ENCODE measurements at regions not wholly inside any gene's neighbourhood (a gene's known extent, or its start where the extent isn't known, plus 50 kb on each side); places are given as distances from the start of the nearest gene placed in this dataset.

- no peak for DNase-seq
Observed at GRCh38 chr2:128439031-128439790, 120.5 kb upstream of the HS6ST1 start.

DNA sequence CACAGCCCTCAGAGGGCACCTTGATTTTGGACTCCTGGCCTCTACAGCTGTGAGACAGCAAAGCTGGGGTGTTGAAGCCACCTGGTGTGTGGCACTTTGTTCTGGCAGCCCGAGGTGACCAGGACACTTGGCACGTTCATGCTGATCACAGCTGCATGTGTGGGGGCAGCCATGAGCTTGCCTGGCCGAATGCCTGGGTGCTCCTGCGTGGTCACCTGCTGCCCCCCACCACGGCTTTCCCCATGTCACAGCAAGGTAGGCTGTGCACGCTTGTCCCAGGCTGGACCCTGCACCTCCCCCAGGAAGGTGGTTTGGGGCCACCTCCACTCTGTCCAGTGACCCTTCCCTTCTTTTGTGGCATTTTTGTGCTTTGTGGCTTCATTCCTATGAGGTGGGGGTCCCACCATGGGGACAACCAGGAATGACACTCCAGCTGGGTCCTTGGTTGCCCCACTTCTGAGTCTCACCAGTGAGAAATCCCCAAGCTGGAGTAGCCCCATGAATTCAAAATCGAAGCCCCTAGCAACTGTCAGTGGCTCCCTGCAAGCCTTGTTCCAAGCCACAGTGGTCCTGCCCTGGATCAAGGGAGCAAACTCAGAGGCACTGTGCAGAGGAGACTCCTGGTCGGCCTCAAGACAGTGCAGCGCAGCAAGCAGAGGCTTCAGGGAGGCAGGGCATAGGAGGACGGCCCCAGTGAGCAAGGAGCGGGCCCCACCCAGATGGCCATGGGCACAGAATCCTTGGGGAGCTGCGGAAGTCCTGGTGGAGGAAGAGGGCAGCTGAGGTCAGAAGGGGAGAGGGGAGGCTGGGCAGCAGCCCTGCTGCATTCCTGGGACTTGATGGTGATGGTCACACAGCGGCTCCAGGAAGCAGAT, 121.4 kb upstream of the HS6ST1 start:
- no peak for DNase-seq

DNA sequence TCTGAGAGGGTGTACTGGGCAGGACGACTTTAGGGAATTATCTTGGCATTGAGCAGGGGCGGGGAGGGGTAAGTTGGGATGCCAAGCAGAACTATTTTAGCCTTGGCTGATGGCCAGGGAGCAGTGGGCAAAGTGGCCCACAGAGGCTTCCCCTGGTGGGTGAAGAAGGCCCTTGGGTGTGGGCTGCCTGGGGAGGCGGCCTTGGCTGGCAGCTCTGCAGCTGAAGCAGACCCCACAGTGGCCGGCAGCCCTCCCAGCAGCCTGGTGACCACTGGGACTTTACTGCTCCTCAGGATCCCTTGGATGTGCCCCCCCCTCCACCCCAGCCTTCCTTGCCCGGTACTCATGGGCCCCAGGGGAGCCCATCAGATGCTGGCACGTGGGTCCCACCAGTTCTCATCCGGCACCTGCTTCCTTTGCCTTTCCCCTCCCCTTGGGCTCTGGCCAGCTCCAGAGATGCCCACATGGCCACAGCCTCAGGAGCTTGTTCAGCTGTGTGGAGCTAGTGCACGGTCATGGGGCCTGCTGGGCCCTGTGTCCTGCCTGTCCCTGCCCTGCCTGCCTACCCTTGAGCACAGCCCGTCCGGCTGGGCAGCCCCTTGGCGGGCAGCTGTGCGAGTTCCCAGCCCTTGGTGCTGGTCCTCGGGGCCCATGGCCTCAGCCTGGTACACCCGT, 122.1 kb upstream of the HS6ST1 start:
- DNase-seq, result no peak

DNA sequence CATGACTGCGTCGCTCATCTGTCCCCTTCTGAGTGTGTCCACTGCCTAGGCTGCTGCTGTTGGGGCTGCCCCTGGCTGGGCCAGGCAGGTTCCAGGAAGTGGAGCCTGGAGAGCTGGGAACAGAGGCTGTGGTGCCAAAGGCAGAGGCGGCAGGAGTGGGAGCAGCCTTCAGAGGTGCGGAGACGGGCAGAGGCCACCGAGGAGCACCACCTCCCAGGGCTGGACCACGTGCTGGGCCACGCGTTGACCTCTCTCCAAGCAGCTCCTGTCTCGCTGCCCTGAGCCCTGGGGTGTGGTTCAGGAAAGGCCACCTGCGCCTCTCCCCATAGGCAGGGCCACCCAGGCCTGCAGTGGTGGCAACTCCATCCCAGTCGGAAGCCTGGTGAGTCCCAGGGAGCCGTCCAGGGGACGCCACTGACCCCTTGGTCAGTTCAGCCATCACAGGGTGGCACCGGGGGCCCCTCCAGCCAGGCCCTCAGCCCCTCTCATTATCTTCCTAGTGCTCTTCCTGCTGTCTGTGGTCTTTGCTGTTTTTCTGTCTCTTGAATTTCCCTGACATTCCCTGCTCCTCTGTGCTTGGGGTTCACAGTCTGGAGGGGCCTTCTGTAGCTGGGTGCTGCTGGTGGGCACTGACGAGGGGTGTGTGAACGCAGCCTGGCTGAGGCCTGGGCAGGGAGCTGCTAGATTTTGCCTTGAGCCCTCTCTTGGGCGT, 122.8 kb upstream of the HS6ST1 start:
- no peak for DNase-seq

DNA sequence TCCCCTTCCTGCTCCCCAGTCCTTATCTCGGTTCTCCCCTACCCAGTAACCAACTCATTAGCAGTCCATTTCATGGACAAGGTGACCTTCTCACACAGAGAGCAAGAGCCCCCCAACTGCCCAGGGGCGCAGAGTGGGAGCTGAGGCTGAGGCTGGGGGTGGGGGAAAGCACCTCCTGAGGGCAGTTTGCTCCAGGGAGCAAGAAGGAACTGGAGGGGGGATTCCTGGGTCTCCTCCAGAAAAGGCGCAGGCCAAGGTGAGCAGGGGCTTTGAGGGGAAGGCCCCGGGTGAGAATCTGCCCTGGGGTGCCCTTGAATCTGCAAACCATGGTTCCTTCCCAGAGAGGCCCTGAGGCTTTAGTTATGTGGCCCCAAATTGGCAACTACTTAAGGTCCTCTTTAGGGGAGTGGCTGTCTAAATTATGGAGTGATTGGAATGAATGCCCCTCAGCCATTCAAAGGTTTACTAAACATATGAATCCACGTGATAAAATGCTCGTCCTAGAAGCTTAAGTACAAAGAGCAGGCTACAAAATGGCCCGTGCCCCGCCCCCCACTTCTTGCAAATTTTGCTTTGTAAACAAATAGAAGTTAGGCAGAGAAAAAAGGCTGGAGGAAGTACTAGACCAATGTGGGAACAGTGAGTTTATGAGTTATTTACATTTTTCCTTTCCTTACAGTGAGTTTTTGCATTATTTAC, 123.5 kb upstream of the HS6ST1 start:
- no peak for DNase-seq

GRCh38 chr2:128442891-128443302, 124.2 kb upstream of the HS6ST1 start:
- DNase-seq, result no peak

DNA sequence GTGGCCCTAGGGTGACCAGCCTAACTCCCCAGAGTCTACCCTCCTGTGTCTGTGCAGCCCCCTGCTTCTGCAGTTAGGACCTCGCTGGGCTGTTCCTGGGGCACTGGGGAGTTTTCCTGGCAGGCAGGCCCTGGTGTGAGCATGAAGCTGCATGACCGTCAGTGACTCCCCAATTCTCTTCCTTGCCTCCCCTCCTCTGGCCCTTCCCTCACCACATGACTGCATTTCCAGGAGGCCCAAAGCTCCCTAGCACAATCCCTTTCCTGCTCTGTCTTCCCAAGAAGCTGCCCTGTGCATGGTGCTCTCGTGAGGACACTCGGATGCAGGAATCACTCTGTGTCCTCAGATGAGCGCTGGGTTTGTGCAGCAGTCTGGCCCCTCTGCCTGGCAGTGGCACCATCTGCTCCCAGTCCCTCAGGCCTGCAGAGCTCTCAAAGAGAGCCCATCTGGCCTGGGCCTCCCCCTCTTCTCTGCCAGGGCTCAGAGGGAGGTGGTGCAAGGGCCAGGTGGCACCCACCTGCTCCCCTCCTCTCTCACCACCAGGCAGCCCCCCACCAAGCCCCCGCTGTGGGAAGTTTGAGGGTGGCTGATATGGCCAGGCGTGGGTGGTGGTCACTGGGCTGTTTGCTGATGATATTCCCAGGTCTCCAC, 125.6 kb upstream of the HS6ST1 start:
- no peak for DNase-seq

DNA sequence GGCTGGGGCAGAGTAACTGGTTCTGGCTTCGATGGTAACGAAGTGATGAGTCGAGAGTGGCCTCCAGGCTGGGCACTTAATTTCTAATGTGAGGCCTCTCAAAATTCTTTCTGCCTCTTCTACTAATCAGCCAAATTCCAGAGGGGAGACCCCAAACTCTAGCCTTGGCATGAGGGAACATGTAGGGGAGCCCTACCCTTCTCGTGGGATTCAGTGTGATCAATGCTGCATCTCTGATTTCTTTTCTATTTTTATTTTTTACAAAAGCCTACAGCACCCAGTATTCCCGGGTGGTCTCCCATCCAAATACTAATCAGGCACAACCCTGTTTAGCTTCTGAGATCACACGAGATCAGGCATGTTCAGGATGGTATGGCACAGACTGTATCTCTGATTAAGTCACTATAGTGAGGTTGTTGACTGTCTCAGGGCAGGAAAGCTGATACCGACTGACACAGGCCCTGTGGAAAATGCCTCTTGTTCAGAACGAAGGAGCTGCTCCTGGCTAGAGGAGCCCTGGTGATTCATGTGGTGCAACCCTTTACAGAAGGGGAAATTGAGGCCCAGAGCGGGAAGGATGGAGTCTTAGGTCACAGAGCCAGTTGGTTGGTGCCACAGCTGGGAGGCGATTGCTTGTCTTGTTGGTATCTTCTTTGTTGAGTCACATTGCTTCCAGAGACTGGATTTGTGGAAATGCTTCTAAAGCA, 126.3 kb upstream of the HS6ST1 start:
- DNase-seq, result no peak

- no peak for DNase-seq
Observed at GRCh38 chr2:128445523-128445900, 126.8 kb upstream of the HS6ST1 start.

DNA sequence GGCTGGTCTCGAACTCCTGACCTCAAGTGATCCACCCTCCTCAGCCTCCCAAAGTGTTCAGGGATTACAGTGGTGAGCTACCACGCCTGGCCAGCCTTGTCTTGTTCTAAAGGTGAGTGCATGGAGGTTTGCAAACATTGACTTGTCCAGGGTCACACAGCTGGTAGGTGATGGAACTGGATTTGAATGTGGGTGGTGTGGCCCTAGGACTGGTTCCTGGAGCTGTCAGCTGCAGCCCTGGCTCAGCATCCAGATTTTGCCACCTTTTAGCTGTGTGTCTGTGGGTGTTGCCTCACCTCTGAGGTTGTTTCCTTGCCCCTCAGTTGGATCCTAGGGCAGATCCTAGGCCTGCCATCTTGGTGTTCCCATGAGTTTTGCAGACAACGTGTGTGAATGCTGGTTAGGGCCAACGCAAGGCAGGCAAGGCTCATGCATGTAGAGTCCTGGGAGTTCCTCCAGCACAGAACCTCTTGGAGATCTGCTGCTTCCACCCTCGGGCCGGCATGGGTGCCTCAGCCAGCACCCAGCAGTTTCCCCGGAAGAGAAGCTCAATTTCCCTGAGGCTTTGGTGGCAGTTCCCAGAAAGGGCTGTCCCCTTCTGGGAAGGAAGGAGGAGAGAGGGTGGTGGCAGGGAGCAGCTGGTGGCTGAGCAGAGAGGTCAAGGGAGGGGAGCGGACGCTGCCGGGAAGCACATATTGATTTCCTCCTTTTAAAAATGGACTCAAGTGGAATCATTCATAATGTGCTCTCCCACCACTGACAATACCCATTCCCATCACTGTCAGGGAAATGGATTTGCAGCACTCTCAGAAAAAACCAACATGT, 127.6 kb upstream of the HS6ST1 start:
- DNase-seq, result no peak

DNA sequence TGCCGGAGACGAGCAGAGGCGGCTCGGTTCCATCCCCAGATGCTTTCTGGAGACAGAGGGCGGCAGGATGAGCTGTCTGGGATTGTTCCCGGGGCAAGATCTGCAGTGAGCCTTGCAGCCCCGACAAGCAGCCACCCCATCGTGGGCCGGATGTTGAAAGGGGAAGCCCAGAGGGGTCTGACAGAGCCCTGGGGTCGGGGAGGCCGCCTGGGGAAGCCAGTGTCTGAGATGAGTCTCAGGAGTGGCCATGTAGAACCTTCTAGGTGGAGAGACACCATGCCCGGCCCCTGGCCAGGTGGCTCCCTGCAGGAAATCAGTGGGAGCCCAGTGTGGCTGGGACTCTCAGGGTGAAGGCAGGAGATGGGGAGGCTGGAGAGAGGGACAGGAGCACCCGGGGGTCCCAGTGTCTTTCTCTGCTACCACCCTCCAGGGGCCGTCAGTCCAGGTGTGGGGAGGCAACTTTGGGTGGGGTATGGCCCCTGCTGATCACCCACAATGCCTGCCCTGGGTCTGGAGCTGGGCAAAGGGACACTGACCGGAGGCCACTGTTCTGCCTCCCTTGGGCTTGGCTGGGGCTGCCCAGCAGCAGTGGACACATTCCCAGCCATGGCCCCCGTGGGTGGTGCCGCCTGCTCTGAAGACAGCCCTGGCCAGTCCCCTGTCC, 128.3 kb upstream of the HS6ST1 start:
- DNase-seq, result no peak

DNA sequence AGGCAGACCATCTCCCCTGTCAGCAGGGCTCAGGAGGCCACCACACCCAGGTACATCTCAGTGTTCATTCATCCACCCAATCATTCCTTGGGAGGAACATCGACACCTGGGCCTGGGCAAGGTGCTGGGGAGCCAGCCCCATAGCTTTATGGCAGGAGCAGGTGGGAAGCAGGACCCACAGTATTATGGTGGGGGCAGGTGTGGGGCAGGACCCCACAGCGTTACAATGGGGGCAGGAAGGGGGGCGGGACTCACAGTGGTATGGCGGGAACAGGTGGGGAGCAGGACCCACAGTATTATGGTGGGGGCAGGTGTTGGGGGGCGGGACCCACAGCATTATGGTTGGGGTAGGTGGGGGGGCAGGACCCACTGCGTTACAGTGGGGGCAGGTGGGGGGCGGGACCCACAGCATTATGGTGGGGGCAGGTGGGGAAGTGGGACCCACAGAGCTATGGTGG, 128.9 kb upstream of the HS6ST1 start:
- no peak for DNase-seq

- no peak for DNase-seq
Observed at GRCh38 chr2:128448331-128449225, 129.9 kb upstream of the HS6ST1 start.

DNA sequence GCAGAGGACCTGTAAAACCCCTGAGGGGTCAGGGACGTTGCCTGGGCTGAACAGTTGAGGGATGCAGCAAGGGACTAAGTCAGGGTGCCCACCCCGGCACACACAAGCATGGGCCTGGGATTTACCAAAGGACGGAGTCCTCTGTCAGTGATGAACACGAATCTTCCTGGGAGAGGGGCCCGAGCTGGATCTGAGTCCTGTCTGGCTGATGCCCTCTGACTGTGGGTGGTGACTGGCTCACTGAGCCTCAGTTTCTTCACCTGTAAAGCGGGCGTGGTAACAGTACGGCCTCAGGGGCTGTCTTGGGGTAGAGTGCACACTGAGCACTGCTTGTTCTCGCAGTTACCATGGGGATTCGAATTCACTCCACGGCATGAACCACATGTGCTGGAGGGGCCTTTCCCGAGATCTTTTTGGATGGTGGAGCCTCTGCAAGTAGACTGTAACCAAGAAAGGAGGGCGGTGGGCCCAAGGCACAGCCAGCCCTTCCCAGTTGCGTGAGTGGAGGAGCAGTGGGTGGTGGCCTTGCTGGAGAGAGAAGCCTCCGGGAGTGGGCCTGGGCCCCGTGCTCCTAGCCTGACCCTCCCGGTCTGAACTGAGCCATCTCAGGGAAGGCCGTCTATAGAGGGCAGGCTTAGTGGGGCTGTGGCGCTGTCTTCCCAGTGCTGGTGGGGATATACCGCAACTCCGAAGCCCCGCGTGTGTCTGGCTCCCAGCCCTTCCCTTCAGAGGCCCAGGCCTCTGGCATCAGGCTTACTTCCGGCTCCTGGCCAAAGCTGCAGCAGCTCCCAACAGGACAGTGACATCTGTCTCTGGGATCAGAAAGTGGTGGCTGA, 130.8 kb upstream of the HS6ST1 start:
- no peak for DNase-seq

- no peak for DNase-seq
Observed at GRCh38 chr2:128450211-128451024, 131.8 kb upstream of the HS6ST1 start.
